Psoas muscle (tissue), 7 donors: ENCODE measurements at regions not wholly inside any gene's neighbourhood (a gene's known extent, or its start where the extent isn't known, plus 50 kb on each side); places are given as distances from the start of the nearest gene placed in this dataset.
"Not testable (repeated sequence)": the region's sequence is repeated elsewhere in the genome, so short reads cannot be mapped to it uniquely, and the experiment has no call there.

ENCODE experiments used
- ATAC-seq, 4 donors: fragments of 200-7000 bp; cut with Tn5 transposase; one replicate each; pipeline ENCODE4 v1.9.1; 2020; ENCODE audit warnings: moderate library complexity in 3 of 4, mild to moderate bottlenecking in 2 of 4
- DNase-seq, 2 donors: peaks; one replicate each; pipeline ENCODE4 v3.0.0-alpha.2; 2020
- H3K27ac ChIP-seq: fragments of 200-600 bp; one replicate; pipeline ENCODE4 v1.8.0; 2022
- H3K27me3 ChIP-seq, 3 donors: fragments of 200-600 bp in 1 of 3; one replicate each; pipeline versions ENCODE4 v1.6.1 to v1.8.0; 2013 to 2022; ENCODE audit warnings: low read length in 2 of 3, mild to moderate bottlenecking in 2 of 3, moderate library complexity in 1 of 3; ENCODE audit not compliant: insufficient read depth in 3 of 3
- H3K36me3 ChIP-seq, 2 donors: fragments of 200-600 bp in 1 of 2; one replicate each; pipeline versions ENCODE4 v1.6.1 to v1.8.0; 2013 to 2022; ENCODE audit warnings: low read depth in 1 of 2, mild to moderate bottlenecking in 1 of 2, moderate library complexity in 1 of 2; ENCODE audit not compliant: insufficient read depth in 1 of 2
- H3K4me1 ChIP-seq: fragments of 200-600 bp; one replicate; pipeline ENCODE4 v1.8.0; 2022
- H3K4me3 ChIP-seq: fragments of 200-600 bp; one replicate; pipeline ENCODE4 v1.8.0; 2022; ENCODE audit warnings: mild to moderate bottlenecking
- H3K9me3 ChIP-seq: fragments of 200-600 bp; one replicate; pipeline ENCODE4 v1.8.0; 2022
- WGBS, 3 donors: extraction: QIAGEN DNeasy Blood & Tissue Kit; methylation state at CpG; one replicate each; pipeline versions ENCODE4 v1.1.6 to v1.1.7; 2013; 5-methylcytosine and 5-hydroxymethylcytosine counted together
- intact Hi-C, 2 donors: fragments of 100-400 bp; cut with DNase I; formaldehyde crosslinking; loops; one replicate each; pipeline versions ENCODE4 v1.11.0 to v1.14.2; 2022
- TF ChIP-seq, protein P1 (sequence below): fragments of 200-600 bp; IDR thresholded peaks from one replicate; pipeline ENCODE4 v1.8.0; 2022; ENCODE audit warnings: antibody characterized with exemption
- donor health status: healthy with polysubstance abuse.
- donor health status: DM: no; HTN: no; CAD: no; lungs with moderate emphysema.
- donor health status: Bipolar disorder and iron deficiency.
- donor health status: healthy.
- donor health status: DM: yes; HTN: yes; CAD: no.
- donor health status: DM: no; HTN: no; CAD: no.
- donor health status: DM: yes; HTN: yes; CAD: no.

DNA sequence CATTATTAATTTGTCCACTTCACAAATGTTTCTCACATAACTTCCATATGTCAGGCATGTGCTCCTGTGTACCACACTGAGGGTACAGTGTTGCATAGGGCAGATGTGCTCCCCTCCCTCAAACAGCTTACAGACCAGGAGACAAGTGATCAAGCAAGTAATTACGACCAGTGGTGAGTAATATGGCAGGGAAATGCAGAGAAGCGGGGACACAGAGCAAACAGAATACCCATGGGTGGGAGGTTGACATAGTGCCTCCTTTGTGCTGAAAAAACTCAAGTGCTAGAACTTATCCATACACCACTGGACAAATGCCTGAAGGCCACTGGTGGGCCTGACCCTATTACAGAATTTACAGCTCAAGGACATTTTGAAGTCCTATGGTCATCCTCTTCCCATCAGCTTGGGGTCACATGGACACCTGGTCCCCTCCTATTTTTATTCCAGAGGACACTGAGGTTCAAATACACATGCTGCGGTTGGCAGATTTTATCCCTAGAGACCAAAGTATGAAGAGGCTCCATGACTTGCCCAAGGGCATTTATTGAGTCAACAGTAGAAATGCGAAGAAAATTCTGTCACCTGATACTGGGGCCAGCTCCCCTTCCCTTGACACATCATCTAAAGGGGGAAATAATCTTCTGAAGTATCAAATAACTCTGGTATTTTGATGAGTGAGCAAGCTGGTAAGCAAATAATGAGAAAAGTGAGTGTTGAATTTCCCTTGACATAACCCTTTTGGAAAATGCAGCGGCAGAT, 116.6 kb downstream of the QRSL1 start:
- peak in 1 of 4 donors; percentile 46 for ATAC-seq
- TF ChIP-seq, protein P1, sequence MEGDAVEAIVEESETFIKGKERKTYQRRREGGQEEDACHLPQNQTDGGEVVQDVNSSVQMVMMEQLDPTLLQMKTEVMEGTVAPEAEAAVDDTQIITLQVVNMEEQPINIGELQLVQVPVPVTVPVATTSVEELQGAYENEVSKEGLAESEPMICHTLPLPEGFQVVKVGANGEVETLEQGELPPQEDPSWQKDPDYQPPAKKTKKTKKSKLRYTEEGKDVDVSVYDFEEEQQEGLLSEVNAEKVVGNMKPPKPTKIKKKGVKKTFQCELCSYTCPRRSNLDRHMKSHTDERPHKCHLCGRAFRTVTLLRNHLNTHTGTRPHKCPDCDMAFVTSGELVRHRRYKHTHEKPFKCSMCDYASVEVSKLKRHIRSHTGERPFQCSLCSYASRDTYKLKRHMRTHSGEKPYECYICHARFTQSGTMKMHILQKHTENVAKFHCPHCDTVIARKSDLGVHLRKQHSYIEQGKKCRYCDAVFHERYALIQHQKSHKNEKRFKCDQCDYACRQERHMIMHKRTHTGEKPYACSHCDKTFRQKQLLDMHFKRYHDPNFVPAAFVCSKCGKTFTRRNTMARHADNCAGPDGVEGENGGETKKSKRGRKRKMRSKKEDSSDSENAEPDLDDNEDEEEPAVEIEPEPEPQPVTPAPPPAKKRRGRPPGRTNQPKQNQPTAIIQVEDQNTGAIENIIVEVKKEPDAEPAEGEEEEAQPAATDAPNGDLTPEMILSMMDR: no peak
- Histone ChIP-seq H3K4me1 (peaks cover 6% of the 10 kb centered on the region), H3K27me3 (peaks cover 0 to 3% (median 0%) of the 10 kb centered on the region in 3 donors), H3K4me3 (no peak overlapping the region), H3K9me3 (no peaks in the 10 kb centered on the region), H3K36me3 (no peaks in the 10 kb centered on the region), H3K27ac (no peak overlapping the region)
- WGBS, 3 donors: 59 to 77% (median 68%) methylated on average over 5 of the region's 5 CpGs
- no peak for DNase-seq
- intact Hi-C loops: no loop called here

GRCh38 chr6:106745197-106745770, 115.9 kb downstream of the QRSL1 start:
- WGBS, 3 donors: 23 to 58% (median 30%) methylated on average over 3 of the region's 3 CpGs

DNA sequence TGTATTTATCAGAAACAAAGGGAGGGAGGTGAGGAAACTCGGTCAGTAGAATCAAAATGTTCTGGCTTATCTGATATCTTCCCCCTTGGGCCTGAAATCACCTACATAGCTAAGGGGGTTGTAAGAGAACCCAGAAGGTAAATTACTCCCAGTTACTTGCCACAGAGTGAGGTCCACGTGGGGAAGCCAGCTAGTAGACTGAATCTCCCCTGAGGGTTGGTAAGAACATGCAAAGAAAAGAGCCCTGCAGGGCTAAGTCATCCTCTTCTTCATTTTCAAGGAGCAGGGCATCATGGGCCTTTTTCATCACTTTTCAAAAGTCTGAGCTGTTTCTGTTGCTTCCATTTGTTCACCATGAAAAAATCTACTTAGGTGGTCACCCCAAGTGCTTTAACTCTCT, 115.4 kb downstream of the QRSL1 start:
- no peak for ATAC-seq
- 88 to 92% (median 88%) methylated on average over 2 of the region's 2 CpGs for WGBS, 3 donors
- TF ChIP-seq, protein P1: no peak
- no peaks in the 10 kb centered on the region for H3K9me3 ChIP-seq
- H3K4me1 ChIP-seq: peaks cover 14% of the 10 kb centered on the region
- intact Hi-C loops: no loop called here
- H3K27me3 ChIP-seq: peaks cover 0 to 3% (median 0%) of the 10 kb centered on the region in 3 donors
- no peak for DNase-seq
- no peaks in the 10 kb centered on the region for H3K36me3 ChIP-seq
- H3K4me3 ChIP-seq: no peak overlapping the region
- H3K27ac ChIP-seq: no peak overlapping the region

More at GRCh38 chr6:106745197-106745770, 115.9 kb downstream of the QRSL1 start:
- Histone ChIP-seq H3K4me3 (no peak overlapping the region), H3K36me3 (no peaks in the 10 kb centered on the region), H3K27me3 (peaks cover 0 to 3% (median 0%) of the 10 kb centered on the region in 3 donors), H3K9me3 (no peaks in the 10 kb centered on the region), H3K27ac (no peak overlapping the region), H3K4me1 (peaks cover 9% of the 10 kb centered on the region)
- ATAC-seq (peak in 2 of 4 donors; percentile 43 to 56), DNase-seq (no peak)
- TF ChIP-seq, protein P1: no peak
- intact Hi-C loops: no loop called here

DNA sequence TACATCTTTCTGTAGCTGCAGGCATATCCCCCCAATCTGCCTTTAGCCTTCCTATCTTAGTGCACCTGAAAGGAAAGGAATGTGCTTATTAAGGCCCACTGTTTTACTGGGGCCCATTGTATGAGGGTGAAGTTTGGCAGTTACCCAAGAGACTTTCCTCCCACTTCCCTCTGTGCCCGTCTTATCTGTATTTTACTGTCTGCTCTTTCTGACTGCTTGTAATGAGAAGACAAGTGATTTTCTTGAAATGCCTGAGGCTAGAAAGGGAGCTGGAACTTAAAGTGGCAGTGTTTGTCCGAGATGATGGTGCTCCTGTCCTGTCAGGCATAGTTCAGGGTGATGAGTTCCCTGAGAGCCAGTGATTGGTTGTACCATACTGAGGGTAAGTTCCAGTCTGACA, 114.7 kb downstream of the QRSL1 start:
- ATAC-seq, H3K36me3 ChIP-seq, intact Hi-C loops, H3K27me3 ChIP-seq, H3K27ac ChIP-seq, H3K4me3 ChIP-seq, DNase-seq, H3K9me3 ChIP-seq: not testable (repeated sequence)
- H3K4me1 ChIP-seq: peaks cover 20% of the 10 kb centered on the region
- 60 to 82% (median 66%) methylated on average over 2 of the region's 2 CpGs for WGBS, 3 donors

- intact Hi-C loops: loop anchor here in 1 of 2 donors (2.0 kb wide), 1 partner anchor 117 kb away; no protein-coding TSS in a partner anchor
- Histone ChIP-seq H3K4me3 (no peak overlapping the region), H3K4me1 (peaks cover 24% of the 10 kb centered on the region), H3K9me3 (no peaks in the 10 kb centered on the region), H3K36me3 (no peaks in the 10 kb centered on the region), H3K27ac (no peak overlapping the region), H3K27me3 (peaks cover 0 to 3% (median 0%) of the 10 kb centered on the region in 3 donors)
- WGBS, 3 donors: 72 to 74% (median 73%) methylated on average over 2 of the region's 2 CpGs
- TF ChIP-seq, protein P1: no peak
- DNase-seq (no peak), ATAC-seq (no peak)
Measured at GRCh38 chr6:106743612-106744011, 114.2 kb downstream of the QRSL1 start.
